ENCODE measurements at regions not wholly inside any gene's neighbourhood (a gene's known extent, or its start where the extent isn't known, plus 50 kb on each side); places are given as distances from the start of the nearest gene placed in this dataset.

DNA sequence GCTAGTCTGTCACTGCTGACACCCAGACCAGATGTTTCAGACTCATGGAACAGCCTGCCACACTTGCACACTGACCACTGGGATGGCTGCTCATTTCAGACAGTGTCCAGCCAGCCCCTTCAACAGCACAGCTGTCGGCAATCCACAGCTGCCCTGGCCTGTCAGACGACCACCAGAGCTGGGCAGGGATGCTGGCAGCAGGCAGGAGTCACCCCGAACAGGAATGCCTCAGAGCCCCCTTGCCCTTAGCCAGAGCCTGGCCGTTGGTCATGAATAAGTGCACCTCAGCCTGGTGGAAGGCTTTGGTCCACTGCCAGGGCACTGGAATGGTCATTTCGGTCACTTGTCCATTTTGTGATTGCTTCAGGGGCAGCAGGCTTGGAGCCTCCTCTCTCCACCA, 149.6 kb upstream of the TCERG1L start:
- no peaks in the 10 kb centered on the region for H3K4me1 ChIP-seq (ENCODE audit: control insufficient read depth, extremely low read depth, insufficient read depth, low read length)
- H3K36me3 ChIP-seq (ENCODE audit: control insufficient read depth in 2 of 2, extremely low read depth in 1 of 2, insufficient read depth in 2 of 2, low read length in 2 of 2): no peaks in the 10 kb centered on the region
- H3K9me3 ChIP-seq (replicated peaks; ENCODE audit: control insufficient read depth, insufficient read depth, low read length): peaks cover 5% of the 10 kb centered on the region
- H3K9ac ChIP-seq (replicated peaks; ENCODE audit: extremely low read depth, insufficient read depth, low read length): no peak overlapping the region
- H3K27ac ChIP-seq (ENCODE audit: insufficient read depth, low read depth, low read length): no peak overlapping the region
- TF ChIP-seq, protein P1, sequence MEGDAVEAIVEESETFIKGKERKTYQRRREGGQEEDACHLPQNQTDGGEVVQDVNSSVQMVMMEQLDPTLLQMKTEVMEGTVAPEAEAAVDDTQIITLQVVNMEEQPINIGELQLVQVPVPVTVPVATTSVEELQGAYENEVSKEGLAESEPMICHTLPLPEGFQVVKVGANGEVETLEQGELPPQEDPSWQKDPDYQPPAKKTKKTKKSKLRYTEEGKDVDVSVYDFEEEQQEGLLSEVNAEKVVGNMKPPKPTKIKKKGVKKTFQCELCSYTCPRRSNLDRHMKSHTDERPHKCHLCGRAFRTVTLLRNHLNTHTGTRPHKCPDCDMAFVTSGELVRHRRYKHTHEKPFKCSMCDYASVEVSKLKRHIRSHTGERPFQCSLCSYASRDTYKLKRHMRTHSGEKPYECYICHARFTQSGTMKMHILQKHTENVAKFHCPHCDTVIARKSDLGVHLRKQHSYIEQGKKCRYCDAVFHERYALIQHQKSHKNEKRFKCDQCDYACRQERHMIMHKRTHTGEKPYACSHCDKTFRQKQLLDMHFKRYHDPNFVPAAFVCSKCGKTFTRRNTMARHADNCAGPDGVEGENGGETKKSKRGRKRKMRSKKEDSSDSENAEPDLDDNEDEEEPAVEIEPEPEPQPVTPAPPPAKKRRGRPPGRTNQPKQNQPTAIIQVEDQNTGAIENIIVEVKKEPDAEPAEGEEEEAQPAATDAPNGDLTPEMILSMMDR (IDR thresholded peaks at IDR 0.05; ENCODE audit: extremely low read depth in 1 of 2, insufficient read depth in 1 of 2, low read depth in 1 of 2, low read length in 2 of 2): no peak
- TF ChIP-seq MYC (IDR thresholded peaks at IDR 0.05; ENCODE audit: low read depth, low read length) (no peak), FOS (IDR thresholded peaks at IDR 0.05; ENCODE audit: borderline replicate concordance, insufficient read depth, low read length) (no peak), POLR2AphosphoS5 (IDR thresholded peaks at IDR 0.05; ENCODE audit: insufficient read depth, low read depth, low read length) (no peak), POLR2A (IDR thresholded peaks at IDR 0.05; ENCODE audit: low read depth, low read length) (no peak), EZH2 (IDR thresholded peaks at IDR 0.05; ENCODE audit: borderline replicate concordance, low read depth, low read length, severe bottlenecking) (no peak)
- no TSS peak for BruUV-seq (replicated peaks)
- no peaks in the 10 kb centered on the region for H4K20me1 ChIP-seq (replicated peaks; ENCODE audit: control insufficient read depth, extremely low read depth, insufficient read depth, low read length)
- FAIRE-seq (no peak), DNase-seq (ENCODE audit: low read depth, low spot score) (no peak)
- no peaks in the 10 kb centered on the region for H3K79me2 ChIP-seq (ENCODE audit: control insufficient read depth, insufficient read depth, low read length)
- H2AFZ ChIP-seq (ENCODE audit: low read depth, low read length): no peak overlapping the region
- intact Hi-C loops (cut with micrococcal nuclease) (no loop called here), dilution Hi-C loops (cut with MboI; ENCODE audit: extremely low pct_ligation_motif_present, low sequenced_read_pairs) (no loop called here)
- H3K9me1 ChIP-seq (replicated peaks; ENCODE audit: control insufficient read depth, extremely low read depth, insufficient read depth, low read length): no peaks in the 10 kb centered on the region
- CTCF ChIA-PET: no interaction called here
- H3K27me3 ChIP-seq (ENCODE audit: control insufficient read depth in 2 of 2, insufficient read depth in 2 of 2, low read length in 2 of 2): no peaks in the 10 kb centered on the region
- H3K4me3 ChIP-seq (replicated peaks in 1 of 3; ENCODE audit: insufficient read depth in 1 of 3, low read depth in 1 of 3, low read length in 3 of 3): no peak overlapping the region
- POLR2A ChIA-PET: no interaction called here
- no peak overlapping the region for H3K4me2 ChIP-seq (ENCODE audit: insufficient read depth, low read length)

DNA sequence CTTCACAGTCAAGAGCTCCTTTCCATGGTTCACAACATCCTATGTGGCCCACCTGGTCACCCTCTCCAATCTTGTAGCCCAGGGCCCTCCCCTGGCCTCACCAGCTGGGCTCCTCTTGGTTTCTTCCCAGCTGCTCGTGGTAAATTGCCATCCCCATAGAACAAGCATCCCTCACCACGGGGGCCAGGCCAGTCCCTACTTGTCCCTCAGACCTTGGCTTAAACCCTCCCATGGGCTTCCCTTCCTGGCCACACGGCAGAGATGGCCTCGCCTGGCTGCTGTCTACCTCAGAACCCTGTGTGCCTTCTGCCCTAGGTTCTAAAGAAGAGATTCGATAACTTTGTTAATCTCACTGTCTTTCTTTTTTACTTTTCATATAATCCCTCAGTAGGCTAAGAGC, 153.3 kb upstream of the TCERG1L start:
- Histone ChIP-seq H2AFZ (ENCODE audit: low read depth, low read length) (no peak overlapping the region), H3K36me3 (ENCODE audit: control insufficient read depth in 2 of 2, extremely low read depth in 1 of 2, insufficient read depth in 2 of 2, low read length in 2 of 2) (no peaks in the 10 kb centered on the region), H3K9me3 (replicated peaks; ENCODE audit: control insufficient read depth, insufficient read depth, low read length) (peaks cover 7% of the 10 kb centered on the region), H3K4me1 (ENCODE audit: control insufficient read depth, extremely low read depth, insufficient read depth, low read length) (no peaks in the 10 kb centered on the region), H3K27me3 (ENCODE audit: control insufficient read depth in 2 of 2, insufficient read depth in 2 of 2, low read length in 2 of 2) (no peaks in the 10 kb centered on the region), H4K20me1 (replicated peaks; ENCODE audit: control insufficient read depth, extremely low read depth, insufficient read depth, low read length) (no peaks in the 10 kb centered on the region), H3K9me1 (replicated peaks; ENCODE audit: control insufficient read depth, extremely low read depth, insufficient read depth, low read length) (no peaks in the 10 kb centered on the region), H3K9ac (replicated peaks; ENCODE audit: extremely low read depth, insufficient read depth, low read length) (no peak overlapping the region), H3K79me2 (ENCODE audit: control insufficient read depth, insufficient read depth, low read length) (no peaks in the 10 kb centered on the region), H3K4me3 (replicated peaks in 1 of 3; ENCODE audit: insufficient read depth in 1 of 3, low read depth in 1 of 3, low read length in 3 of 3) (no peak overlapping the region), H3K27ac (ENCODE audit: insufficient read depth, low read depth, low read length) (no peak overlapping the region), H3K4me2 (ENCODE audit: insufficient read depth, low read length) (no peak overlapping the region)
- ChIA-PET CTCF (no interaction called here), POLR2A (no interaction called here)
- FAIRE-seq (no peak), DNase-seq (ENCODE audit: low read depth, low spot score) (no peak)
- dilution Hi-C loops (cut with MboI; ENCODE audit: extremely low pct_ligation_motif_present, low sequenced_read_pairs) (no loop called here), intact Hi-C loops (cut with micrococcal nuclease) (no loop called here)
- no TSS peak for BruUV-seq (replicated peaks)
- TF ChIP-seq FOS (IDR thresholded peaks at IDR 0.05; ENCODE audit: borderline replicate concordance, insufficient read depth, low read length) (no peak), JUN (IDR thresholded peaks at IDR 0.05; ENCODE audit: borderline replicate concordance, insufficient read depth, insufficient read length, low read depth) (no peak), POLR2AphosphoS5 (IDR thresholded peaks at IDR 0.05; ENCODE audit: insufficient read depth, low read depth, low read length) (no peak), EZH2 (IDR thresholded peaks at IDR 0.05; ENCODE audit: borderline replicate concordance, low read depth, low read length, severe bottlenecking) (no peak), POLR2A (IDR thresholded peaks at IDR 0.05; ENCODE audit: low read depth, low read length) (no peak), MYC (IDR thresholded peaks at IDR 0.05; ENCODE audit: low read depth, low read length) (no peak)
- TF ChIP-seq, protein P1 (IDR thresholded peaks at IDR 0.05; ENCODE audit: extremely low read depth in 1 of 2, insufficient read depth in 1 of 2, low read depth in 1 of 2, low read length in 2 of 2): no peak
